ENCODE measurements at regions not wholly inside any gene's neighbourhood (a gene's known extent, or its start where the extent isn't known, plus 50 kb on each side); places are given as distances from the start of the nearest gene placed in this dataset.

DNA sequence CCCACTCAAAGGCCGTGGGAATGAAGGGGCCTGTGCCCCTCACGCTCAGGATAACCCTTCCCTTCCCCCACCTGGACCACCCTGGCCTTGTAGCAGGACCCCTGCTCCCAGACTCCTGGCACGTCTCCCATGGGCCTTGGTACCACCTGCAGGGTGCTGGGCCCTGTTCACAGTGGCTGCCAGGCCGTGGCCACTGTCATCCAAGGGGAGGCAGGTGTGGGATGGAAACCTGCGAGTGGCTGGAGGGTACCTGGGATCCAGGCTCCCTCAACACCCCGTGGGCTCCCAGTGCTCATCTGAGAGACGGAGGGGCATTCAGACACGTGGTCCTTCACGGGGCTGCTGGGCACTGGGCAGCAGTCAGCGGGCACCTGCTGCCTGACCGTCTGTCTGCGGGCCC lies 75.6 kb upstream of the CIBAR2 start:
- intact Hi-C loops (cut with micrococcal nuclease): no loop called here

DNA sequence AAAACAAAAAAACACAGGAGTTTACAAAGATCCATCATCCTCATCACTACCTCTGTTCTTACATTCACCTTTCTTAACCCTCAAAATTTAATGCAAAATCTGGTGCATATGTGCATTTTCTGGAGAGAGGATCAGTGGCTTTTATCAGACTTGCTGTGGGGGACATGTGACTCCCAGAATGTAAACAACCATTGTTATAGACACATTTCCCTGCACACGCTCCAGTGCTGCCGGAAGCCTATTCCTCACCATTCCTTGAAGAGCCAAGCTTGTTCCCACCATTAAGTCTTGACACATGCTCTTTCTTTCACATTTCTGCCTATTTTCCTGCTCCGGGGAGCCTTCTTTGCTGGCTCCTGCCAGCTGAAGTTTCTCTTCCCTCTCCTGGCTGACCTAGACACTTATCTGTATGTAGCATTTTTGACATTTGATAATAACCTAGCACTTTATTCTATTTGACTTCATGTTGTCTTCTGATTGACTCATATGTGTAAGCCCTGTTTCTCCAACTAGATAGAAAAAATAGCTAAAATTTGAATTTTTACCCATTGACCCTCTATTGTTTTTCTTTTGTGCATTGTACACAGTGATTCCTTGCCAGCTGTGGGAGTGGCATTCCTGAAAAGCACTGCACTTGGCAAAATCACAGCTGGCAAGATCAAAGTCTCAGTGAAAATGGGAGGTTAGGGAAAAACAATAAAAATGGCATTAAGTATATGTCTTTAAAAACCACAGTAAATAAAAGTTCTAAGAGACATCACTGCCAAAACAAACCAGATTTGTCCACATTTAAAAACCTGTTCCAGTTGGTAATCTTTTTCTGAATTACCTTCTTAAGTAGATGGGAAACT lies 76.8 kb upstream of the CIBAR2 start:
- intact Hi-C loops (cut with micrococcal nuclease): no loop called here

DNA sequence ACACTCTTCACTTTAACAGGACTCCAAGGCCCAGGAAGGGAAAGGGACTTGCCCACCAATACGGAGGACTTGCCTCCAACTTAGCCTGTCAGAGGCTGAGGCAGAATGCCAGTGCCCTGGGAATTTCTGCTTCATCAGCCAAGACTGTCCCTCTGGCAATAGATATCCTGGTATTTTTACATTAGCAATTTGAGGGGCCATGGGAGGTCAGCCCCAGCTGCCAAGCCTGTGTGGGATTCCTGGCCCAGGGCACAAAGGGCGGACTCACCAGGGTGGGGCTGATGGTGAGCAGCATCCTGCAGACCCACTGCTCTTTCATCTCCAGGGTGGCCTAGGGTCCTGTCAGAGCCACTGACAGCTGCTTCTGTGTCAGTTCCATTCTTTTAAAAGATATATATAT lies 78.3 kb upstream of the CIBAR2 start:
- intact Hi-C loops (cut with micrococcal nuclease): no loop called here

DNA sequence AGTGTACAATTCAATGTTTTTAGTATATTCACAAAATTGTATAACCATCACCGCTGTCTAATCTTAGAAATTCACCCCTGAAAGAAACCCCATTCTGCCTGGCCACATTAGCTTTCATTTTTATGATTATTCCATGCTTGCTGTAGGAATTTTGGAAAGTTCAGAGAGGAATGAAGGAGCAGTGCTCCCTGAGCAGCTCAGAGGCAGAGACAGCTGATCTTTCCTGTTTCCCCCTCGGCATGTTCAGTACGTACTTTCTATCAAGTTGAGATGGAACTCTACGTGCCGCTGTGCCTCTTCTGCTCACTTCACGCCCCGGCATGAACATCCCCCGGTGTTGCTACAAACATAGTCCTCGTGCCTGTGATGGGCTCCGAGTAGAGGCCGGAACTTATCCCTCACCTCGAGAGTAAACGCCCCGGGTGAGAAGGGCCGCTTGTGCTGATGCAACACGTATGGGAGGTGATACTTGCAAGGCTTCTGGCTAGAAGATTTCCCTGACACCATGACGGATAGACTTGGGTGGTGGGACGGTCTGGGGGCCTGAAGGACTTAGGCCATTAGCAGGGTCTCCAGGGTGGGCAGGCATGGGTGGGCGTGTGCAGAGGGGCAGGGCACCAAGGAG lies 79.2 kb upstream of the CIBAR2 start:
- intact Hi-C loops (cut with micrococcal nuclease): no loop called here

DNA sequence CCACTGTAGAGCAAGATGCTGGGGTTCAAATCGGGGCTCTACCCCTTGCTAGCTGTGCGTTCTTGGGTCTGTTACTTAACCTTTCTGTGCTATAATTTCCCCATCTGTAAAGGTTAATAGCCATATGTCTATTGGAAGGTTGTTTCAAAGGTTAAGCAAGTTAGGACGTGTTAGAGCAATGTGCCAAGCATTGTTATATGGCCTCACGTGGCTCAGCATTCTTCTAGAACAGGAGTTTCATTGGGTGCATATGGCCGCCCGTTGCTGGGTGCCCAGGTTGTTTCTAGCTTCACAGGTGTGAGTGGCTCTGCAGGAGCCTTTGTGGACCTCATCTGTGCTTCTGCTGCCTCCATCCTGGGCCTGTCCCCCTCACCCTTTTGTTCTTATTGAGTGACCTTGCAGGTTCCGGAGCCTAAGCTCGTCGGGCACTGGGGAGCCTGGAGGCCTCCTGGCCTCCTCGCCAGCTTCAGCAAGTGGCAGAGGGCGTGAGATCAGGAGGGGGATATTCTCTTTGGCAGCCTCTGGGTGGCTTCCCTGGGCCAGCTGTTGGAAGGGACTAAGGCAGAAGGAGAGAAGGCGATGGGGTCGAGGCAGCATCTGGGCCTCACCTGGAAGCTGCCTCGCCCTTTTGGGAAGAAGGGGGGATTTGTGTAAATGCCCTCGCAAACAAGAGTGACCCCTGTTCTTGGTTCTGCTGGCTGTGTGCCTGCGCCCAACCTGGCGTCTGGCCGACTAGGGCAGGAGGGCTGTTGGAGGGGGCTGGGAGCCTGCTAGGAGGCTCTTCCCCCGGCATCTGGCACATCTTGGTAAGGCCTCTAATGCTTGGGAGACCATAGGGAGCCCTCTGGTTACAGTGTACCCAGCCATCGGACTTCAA lies 80.2 kb upstream of the CIBAR2 start:
- intact Hi-C loops (cut with micrococcal nuclease): no loop called here

DNA sequence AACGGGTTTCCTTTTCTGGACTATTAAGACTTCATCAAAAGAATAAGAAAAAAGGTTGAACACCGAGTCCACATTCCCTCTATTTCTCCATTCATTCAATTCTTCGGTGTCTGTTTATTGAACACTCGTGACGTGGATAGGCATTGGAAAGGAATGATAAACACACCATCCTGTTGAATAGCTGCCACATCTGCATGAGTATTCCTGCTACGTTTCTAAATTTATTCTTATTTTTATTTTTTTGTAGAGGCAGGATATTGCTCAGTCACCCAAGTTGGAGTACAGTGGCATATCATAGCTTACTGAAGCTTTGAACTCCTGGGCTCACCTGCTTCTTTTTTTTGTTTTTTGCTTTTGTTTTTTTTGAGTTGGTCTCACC lies 80.8 kb upstream of the CIBAR2 start:
- intact Hi-C loops (cut with micrococcal nuclease): no loop called here

DNA sequence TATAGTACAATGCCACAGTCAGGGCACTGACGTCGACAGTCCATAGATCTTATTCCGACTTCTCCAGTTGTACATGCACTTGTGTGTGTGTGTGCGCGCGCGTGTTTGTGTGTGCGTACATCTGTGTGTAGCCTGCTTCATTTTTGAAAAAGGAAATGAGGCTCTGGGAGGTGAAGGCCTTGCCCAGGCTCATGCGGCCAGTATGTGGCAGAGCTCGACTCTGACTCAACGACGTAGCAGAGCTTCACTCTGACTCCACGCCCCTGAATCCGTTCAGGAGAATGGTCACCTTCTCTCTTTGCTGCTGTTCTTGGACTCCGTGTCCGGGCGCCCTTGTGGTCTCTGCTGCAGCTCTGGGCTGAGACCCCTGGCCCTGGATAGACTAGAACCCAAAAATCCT lies 81.6 kb upstream of the CIBAR2 start:
- intact Hi-C loops (cut with micrococcal nuclease): no loop called here

DNA sequence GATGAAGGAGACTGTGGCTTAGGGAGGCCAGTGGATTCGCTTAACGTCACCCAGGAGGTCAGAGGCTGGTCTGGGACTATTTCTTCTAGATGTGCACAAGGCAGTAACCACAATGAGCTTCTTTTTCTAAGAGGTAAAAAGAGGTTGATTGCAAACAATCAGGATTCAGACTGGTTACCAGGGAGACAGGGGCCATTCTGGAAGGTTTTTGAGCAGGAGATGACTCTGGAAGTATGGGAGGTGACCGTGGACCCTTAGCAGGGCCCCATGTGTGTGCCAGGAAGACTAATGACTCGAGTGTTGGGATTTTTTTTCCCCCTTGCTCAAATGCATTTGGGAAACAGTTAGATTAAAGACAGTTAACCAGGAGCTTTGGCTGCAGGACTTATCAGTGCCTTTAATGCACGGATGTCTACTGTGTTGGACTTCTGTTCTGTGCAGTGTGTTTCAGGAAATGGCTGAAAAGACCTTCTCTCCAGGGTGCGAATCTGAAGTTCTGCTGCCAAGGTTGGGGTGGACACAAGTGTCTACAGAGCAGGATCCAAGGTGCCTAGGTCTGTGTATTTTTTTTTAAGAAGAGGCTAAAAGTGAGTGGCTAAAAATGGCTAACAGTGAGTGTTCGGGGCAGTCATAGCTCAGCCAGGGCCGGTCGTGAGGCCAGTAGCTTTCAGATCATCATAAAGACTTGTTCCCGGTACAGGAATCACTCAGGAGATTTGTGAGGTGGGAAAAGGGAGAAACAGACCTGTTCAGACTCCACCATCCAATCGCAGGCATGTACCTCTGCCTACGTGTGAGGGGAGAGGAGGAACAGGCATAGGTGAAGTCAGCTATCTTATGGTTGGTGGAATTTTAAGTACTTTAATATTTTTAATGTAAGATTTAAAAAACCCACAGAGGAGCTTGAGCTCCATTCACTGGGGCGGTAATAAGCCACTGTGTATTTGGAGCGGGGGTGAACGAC lies 82.3 kb upstream of the CIBAR2 start:
- intact Hi-C loops (cut with micrococcal nuclease): no loop called here

DNA sequence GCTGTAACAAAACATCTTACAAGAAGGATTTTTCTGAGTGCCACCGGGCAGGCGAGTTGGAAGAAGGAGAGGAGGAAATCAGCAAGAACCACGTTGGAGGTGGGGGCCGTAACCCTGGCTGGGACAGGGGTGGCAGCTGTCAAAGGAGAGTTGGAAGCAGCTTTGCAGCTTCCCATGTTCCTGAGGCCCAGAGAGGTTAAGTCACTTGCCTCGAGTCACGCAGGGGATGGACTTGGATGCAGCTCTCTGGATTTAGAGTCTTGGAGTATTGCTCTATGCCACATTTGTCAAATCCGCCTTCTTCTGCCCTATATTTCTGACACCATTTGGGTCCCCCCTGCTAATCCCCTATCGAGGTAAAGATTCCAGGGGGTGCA lies 83.0 kb upstream of the CIBAR2 start:
- intact Hi-C loops (cut with micrococcal nuclease): no loop called here

DNA sequence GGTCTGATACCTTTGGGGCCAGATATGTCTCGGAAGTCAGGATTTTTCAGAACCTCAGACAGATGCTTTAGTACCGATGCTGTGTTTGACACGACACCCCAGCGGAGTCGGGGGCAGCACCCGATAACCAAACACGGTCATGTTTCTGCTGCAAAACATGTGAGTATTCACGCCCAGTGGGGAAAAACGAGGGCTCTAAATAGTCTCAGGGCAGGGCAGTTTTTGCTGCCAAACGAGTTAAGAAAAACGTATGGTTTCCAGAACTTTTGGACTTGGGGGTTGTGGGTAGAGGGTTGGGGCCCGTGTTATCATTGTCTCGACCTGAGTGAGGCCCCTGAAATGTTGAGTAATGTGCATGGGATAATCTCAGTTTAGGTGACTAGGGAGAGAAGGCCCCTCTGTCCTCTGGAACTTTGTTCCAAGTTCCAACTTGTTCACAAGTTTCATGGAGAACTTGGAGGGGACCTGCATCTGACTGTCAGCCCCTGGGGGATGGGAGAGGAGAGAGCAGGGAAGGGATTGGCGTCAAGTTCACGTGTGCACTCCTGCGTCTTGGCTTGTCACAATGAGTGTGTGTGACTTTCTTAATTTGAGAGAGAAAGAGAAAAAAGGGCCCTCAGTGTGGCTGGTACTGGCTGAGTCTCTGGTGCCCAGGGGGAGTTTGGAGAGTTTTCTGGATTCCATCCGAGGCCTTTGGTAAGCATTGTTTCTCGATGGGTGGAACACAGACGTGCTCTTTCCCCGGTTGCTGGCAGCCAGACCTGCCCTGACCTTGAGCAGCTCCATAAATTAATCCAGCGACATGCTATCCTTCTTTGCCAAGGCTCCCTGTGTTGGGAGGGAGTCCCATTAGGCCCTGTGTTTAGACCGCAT lies 83.9 kb upstream of the CIBAR2 start:
- intact Hi-C loops (cut with micrococcal nuclease): no loop called here

DNA sequence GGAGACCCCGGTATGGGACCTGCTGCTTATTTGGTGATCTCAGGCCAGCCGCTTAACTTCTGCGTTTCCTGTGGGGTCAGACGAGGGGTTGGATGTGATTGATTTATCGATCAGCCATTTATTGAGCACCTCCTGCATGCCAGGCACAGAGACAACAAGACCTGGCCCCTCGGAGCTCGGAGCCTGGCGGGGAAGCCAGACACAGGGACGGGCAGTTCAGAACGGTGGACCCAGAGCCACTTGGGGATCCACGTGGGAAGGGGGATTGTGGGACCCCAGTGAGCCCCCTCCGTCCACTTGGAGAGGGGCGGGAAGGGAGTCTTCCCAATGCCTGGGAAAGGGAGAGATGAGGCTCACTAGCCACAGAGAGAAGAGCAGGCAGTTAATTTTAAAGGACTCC lies 84.7 kb upstream of the CIBAR2 start:
- intact Hi-C loops (cut with micrococcal nuclease): no loop called here

DNA sequence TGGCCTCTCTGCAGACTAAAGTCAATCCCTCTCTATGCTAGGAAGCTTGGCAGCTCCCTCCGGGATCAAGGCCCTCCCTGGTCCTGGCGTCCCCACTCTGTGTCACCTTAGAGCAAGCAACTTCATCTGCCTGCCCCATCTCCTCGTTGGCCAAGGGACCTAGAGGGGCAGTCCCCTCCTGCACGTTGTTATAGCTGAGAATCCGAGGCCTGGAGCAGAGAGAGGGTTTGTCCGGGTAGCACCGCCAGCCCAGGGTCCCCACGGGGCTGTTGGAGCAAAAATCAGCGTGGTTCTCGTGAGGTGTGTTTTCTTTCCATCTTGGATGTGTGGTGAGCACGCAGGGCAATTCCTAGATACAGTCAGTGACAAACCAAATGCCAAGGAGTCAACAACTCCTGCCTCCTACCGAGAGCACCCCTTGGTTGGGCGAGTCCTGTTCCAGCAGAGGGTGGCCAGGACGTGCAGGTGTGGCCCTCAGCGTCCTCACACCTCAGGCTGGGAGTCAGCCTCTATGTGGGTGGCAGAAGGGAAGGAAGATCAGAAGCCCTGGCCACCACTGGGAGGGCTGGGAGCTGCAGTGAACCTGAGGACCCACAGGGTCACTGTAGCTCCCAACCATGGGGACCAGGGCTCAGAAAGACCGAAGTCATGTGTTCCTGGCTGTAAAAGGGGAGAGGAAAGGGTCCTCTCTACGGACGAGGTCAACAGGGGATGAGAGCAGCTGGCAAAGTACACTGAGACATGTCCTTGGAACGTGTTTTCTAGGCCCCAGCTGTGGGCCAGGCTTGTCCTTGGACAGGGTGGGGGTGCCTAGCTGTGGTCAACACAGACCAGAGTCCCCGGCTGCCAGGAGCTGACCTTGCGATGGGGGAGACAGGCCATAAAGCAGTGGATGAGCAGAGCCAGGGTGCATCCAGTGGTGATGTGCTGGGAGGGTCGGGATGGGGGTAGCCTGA lies 85.6 kb upstream of the CIBAR2 start:
- intact Hi-C loops (cut with micrococcal nuclease): no loop called here

DNA sequence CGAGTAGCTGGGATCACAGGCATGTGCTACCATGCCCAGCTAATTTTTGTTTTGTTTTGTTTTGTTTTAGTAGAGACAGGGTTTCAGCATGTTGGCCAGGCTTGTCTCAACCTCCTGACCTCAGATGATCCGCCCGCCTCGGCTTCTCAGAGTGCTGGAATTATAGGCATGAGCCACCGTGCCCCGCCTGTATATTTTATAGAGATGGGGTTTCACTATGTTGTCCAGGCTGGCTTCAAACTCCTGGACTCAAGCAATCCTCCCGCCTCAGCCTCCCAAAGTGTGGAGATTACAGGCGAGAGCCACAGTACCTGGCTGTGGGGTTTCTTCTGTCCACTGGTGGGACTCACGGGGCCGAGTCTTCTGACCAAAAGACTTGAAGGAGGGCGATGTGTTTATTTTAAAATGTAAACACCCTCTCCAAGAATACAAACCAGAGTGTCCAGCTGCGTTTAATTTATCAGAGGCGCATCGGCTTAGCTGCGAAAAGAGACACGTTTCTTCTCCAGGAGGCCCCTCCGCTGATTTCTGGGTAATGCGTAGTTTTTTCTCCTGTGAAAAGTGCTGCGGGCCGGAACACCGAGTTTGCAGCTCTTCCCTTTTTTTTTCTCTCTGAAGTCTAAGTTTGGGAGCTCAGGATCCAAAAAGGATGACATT lies 86.9 kb upstream of the CIBAR2 start:
- intact Hi-C loops (cut with micrococcal nuclease): no loop called here

DNA sequence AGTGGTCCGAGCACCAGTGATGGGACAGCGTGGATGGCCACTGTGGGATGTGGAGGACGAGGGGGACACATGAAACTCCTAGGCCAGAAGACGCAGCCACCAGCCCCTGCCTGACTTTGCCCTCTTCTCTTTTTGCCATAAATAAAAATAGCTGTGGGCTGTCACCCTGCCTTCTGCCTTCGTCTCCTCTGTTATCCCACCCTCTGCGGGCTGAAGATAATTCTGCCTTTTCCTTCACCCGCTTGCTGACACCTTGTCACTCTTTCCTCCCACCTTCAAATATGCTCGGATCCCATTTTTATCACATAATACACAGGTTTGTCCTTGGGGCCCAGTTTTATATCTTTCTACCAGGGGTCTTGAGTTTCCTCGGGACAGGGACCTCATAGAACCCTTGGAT lies 87.6 kb upstream of the CIBAR2 start:
- intact Hi-C loops (cut with micrococcal nuclease): no loop called here

DNA sequence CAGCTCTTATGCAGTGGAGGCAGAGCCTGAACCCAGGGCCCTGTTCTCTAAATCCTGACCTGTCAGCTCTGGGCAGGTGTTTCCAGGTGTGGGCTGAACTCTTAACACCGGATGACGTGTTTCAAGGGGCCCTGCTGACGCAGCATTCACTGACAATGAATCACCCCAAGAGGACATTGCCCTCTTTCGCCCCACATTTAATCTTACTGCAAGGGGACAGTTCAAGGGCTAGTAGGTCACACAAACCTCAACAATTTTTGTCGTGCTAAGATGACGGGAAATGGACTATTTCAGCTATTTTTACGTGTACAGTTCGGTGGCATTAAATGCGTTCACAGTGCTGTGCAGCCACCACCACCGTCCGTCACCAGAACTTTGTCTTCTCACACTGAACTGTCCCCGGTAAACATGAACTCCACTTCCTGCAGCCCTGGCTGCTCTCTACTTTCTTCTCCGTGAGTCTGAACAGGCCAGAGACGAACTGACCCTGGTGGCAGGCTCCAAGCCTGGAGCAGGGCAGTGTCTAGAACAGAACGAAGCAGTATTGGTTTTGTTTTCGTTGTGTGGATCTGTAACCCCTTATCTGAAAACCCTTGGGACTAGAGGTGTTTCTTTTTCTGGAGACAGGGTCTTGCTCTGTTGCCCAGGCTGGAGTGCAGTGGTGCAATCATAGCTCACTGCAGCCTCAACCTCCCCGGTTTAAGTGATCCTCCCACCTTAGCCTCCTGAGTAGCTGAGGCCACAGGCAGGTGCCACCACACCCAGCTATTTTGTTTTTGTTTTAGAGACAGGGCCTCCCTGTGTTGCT lies 88.4 kb upstream of the CIBAR2 start:
- intact Hi-C loops (cut with micrococcal nuclease): no loop called here

DNA sequence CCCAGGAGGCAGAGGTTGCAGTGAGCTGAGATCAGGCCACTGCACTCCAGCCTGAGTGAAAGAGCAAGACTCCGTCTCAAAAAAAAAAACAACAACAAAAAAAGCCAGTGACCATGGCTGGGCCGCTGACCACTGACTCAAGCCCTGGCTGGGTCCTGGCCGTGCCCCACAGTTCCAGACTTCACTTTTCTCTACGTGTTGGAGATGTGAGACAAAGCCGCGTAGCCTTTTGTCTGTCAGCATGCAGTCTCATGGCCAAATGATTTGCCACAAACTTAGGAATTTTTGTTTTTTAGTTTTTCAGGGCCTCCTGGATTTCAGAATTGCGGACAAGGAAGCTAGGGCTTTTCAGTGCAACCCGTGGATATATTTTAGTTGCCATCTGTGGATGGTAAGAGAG lies 89.3 kb upstream of the CIBAR2 start:
- intact Hi-C loops (cut with micrococcal nuclease): no loop called here

DNA sequence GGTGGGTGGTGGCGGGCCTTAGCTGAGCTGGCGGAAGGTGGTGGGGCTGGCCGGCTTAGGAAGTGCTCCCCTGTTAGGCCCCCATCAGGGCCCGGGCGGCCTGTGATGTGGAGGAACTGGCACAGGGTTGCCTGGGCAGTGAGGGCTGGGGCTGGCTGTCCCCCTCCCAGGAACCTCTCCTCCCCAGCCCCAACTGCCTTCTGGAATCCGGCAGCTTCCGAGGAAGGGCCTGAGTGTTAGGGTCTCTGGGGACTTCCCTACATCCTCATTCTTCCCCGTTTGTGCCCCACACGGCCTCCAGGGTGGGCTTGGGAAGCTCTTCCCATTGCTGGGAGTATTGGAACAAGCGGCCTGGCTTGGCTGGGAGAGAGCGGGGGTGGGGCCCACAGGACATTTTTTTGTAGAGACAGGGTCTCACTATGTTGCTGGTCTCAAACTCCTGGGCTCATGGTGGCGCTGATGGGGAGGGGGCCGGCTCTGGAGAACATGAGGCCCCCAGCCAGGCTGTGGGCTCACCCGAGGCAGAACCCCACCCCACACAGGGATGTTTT lies 89.9 kb upstream of the CIBAR2 start:
- intact Hi-C loops (cut with micrococcal nuclease): no loop called here
